ENCODE measurements at regions not wholly inside any gene's neighbourhood (a gene's known extent, or its start where the extent isn't known, plus 50 kb on each side); places are given as distances from the start of the nearest gene placed in this dataset.

GRCh38 chr2:144904612-144905011, 384.7 kb upstream of the ZEB2 start:
- TF ChIP-seq GLIS3 (CRISPR knock-in tag; IDR thresholded peaks at IDR 0.05) (no peak), ZNF8 (CRISPR knock-in tag; IDR thresholded peaks at IDR 0.05) (no peak), ZFP3 (CRISPR knock-in tag; IDR thresholded peaks at IDR 0.05) (no peak), CREB5 (CRISPR knock-in tag; IDR thresholded peaks at IDR 0.05; ENCODE audit: low read depth) (no peak), RARB (CRISPR knock-in tag; IDR thresholded peaks at IDR 0.05) (no peak), POU6F1 (CRISPR knock-in tag; IDR thresholded peaks at IDR 0.05; ENCODE audit: borderline replicate concordance, low read depth) (no peak), PATZ1 (CRISPR knock-in tag; IDR thresholded peaks at IDR 0.05; ENCODE audit: borderline replicate concordance) (no peak), TCF4 (CRISPR knock-in tag; IDR thresholded peaks at IDR 0.05; ENCODE audit: borderline replicate concordance) (no peak), ARNTL (CRISPR knock-in tag; IDR thresholded peaks at IDR 0.05; ENCODE audit: borderline replicate concordance, low read depth) (no peak), SNAI2 (CRISPR knock-in tag; IDR thresholded peaks at IDR 0.05) (no peak), ZC3H10 (CRISPR knock-in tag; IDR thresholded peaks at IDR 0.05) (no peak), ISL1 (CRISPR knock-in tag; IDR thresholded peaks at IDR 0.05) (no peak)
